Islet of Langerhans (tissue), 1 donor: ENCODE measurements at regions not wholly inside any gene's neighbourhood (a gene's known extent, or its start where the extent isn't known, plus 50 kb on each side); places are given as distances from the start of the nearest gene placed in this dataset.

ENCODE experiments used
- FAIRE-seq: peaks from one replicate; lab custom pipeline; 2011; peaks lifted over from hg19 to GRCh38; lab: Jason Lieb, UNC

- no peak for FAIRE-seq
These were observed 242.3 kb upstream of the GPRIN3 start for GRCh38 chr4:89549907-89550306.

GRCh38 chr4:89545315-89545714 lies 237.7 kb upstream of the GPRIN3 start:
- FAIRE-seq = no peak

- no peak for FAIRE-seq
These were observed 234.4 kb upstream of the GPRIN3 start for GRCh38 chr4:89541998-89542397.

GRCh38 chr4:89539797-89540711 lies 232.5 kb upstream of the GPRIN3 start:
- no peak for FAIRE-seq

GRCh38 chr4:89539374-89539773 lies 231.8 kb upstream of the GPRIN3 start:
- no peak for FAIRE-seq

- FAIRE-seq = no peak
These were observed 231.3 kb upstream of the GPRIN3 start for GRCh38 chr4:89538886-89539285.

- FAIRE-seq = no peak
These were observed 230.6 kb upstream of the GPRIN3 start for GRCh38 chr4:89538171-89538570.

GRCh38 chr4:89537281-89537680 lies 229.7 kb upstream of the GPRIN3 start:
- FAIRE-seq = no peak

GRCh38 chr4:89535251-89535650 lies 227.7 kb upstream of the GPRIN3 start:
- no peak for FAIRE-seq

GRCh38 chr4:89534356-89534755 lies 226.8 kb upstream of the GPRIN3 start:
- FAIRE-seq = no peak

- no peak for FAIRE-seq
These were observed 224.5 kb upstream of the GPRIN3 start for GRCh38 chr4:89531932-89532640.

GRCh38 chr4:89528526-89529133 lies 221.0 kb upstream of the GPRIN3 start:
- no peak for FAIRE-seq

GRCh38 chr4:89521826-89522225 lies 214.2 kb upstream of the GPRIN3 start:
- FAIRE-seq = no peak

- no peak for FAIRE-seq
These were observed 212.2 kb upstream of the GPRIN3 start for GRCh38 chr4:89519771-89520320.

GRCh38 chr4:89518259-89518658 lies 210.7 kb upstream of the GPRIN3 start:
- no peak for FAIRE-seq

- no peak for FAIRE-seq
These were observed 207.2 kb upstream of the GPRIN3 start for GRCh38 chr4:89514811-89515210.

GRCh38 chr4:89511776-89512175 lies 204.2 kb upstream of the GPRIN3 start:
- no peak for FAIRE-seq

- no peak for FAIRE-seq
These were observed 202.2 kb upstream of the GPRIN3 start for GRCh38 chr4:89509708-89510281.

- FAIRE-seq = no peak
These were observed 199.4 kb upstream of the GPRIN3 start for GRCh38 chr4:89506866-89507491.

- FAIRE-seq = no peak
These were observed 195.0 kb upstream of the GPRIN3 start for GRCh38 chr4:89502581-89502980.

GRCh38 chr4:89497517-89498308 lies 190.1 kb upstream of the GPRIN3 start:
- FAIRE-seq = no peak
